ENCODE measurements at regions not wholly inside any gene's neighbourhood (a gene's known extent, or its start where the extent isn't known, plus 50 kb on each side); places are given as distances from the start of the nearest gene placed in this dataset.
"Not testable (repeated sequence)": the region's sequence is repeated elsewhere in the genome, so short reads cannot be mapped to it uniquely, and the experiment has no call there.

DNA sequence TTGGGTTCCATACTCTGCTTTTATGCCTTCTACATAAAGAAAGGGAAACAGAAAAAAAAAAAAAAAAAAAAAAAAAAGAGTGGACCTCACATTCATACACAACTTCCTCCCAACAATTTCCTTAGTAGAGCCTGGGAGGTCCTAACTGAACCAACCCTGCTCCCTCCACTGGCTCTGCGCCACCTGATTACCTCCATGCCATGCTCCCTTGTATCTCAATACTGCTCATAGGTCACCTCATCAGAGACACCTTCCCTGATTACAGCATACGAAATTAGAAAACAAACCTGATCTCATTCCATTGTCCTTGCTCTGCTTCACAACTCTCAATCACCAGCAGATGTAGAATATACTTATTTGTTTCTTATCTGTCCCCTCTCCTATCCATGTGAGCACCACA is 134.2 kb upstream of the EYA4 start:
- no peak for DNase-seq (ENCODE audit: low read depth in 2 of 2)

- no peak for DNase-seq (ENCODE audit: low read depth in 2 of 2)
These were observed 132.7 kb upstream of the EYA4 start for GRCh38 chr6:133108419-133108818.

- no peak for DNase-seq (ENCODE audit: low read depth in 2 of 2)
These were observed 126.2 kb upstream of the EYA4 start for GRCh38 chr6:133114973-133115372.

DNA sequence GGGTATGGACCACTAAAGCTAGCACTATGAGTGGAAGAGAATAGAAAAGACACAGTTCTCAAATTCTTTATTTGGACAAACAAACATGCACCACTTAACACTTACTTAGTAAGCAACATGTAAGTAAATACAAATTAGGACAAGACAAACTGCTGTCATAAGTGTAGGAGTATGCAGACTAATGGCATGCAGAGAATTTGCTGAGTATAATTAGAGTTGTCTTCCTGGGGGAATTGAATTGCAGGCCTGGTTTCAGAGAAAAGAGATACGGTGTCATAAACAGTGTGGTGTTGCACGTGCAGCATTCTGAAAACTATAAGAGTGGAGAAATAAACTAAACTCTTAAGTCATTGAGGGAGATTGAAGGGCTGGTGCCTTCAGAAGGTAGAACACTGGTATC is 125.2 kb upstream of the EYA4 start:
- DNase-seq (ENCODE audit: low read depth in 2 of 2) = no peak

DNA sequence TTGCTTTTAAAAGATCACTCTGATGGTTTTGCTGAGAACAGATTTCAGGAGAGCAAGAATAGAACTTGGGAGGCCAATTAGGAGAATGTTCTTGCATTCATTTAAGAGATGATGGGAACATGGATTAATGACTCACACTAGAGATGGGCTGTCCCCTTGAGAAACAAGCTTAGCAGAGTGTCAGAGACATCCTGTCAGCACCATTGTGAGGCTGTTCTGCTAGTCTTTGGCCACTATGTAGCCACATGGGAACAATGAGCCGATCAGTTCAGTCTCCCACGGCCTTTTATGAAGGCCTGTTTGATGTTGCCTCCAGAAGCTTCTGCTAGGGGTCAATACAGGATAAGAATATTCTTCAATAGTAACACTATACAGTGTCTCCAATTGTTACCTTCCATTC is 113.0 kb upstream of the EYA4 start:
- DNase-seq (ENCODE audit: low read depth in 2 of 2) = no peak

DNA sequence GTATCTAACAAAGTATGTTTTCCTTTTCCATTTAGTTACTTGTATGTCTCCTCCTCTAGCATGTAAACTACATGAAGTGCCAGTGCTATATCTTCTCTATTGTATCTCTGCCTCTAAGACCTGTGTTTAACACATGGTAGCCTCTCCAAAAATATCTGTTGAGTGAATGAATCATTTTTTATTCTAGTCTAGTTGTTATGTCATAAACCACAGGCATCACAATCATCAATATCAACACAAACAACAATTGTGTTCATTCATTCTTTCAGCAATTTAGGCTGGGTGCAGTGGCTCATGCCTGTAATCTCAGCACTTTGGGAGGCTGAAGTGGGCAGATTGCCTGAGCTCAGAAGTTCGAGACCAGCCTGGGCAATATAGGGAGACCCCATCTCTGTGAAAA is 111.6 kb upstream of the EYA4 start:
- DNase-seq (ENCODE audit: low read depth in 2 of 2) = no peak

- DNase-seq (ENCODE audit: low read depth in 2 of 2) = no peak
These were observed 110.3 kb upstream of the EYA4 start for GRCh38 chr6:133130863-133131262.

DNA sequence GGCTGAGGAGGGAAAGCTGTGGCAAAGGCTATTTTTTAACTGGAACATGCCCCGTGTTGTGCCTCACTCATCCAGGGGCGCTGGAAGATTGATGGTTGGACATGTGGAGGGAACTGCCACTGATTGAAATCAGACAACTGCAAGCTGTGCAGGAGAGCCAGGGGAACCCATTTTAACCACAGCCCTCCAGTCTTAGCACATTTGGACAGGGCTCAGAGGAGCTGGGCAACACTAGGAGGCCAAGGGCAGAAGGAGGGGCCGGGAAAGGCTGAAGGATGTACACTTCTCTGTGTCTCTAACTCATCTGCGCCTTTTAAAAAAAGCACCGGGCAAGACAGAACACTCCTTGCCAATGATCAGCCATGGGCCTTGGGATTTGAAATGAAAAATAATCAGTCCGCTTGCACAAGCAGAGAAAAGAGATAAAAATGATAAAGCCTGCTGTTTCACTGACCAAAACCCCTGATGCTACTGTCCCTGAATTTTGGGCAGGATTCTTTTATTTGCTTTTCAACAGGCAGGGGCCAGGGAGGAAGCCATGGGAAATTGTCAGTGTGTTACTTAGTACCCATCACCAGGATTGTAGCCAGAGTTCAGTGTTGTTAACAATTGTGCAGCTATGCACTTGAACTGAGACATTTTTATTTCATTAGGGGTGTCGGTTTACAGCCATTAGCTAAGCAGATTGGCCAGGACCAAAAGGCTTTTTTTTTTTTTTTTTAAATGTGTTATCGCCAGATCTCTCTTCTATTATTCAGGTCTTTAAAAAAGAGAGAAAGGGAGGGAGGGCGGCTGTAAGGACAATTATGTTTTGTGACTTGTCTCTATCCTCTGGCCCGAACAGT is 109.3 kb upstream of the EYA4 start:
- no peak for DNase-seq (ENCODE audit: low read depth in 2 of 2)

DNA sequence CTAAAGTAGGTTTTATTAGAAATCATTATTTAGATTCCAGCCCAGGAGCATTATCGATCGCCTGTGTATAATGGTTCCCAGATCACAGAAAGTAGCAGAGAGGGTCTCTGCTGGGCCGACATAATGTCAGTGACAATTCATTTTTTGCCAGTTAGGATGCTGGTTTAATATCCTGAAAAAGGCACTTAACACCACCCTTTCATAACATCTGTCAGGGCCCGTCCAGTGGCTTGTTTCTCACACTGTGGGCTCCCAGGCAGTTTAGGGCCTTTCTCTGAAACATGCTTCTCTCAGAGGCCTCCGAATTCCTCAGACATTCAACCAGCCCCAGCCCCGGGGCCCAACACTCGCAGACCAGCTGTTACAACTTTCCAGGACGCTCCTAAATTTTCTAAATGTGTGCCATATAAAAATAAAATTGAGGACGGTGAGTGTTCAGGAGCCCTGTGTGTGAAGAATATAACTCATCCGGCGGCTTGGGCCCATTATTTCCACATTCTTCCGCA is 108.6 kb upstream of the EYA4 start:
- no peak for DNase-seq (ENCODE audit: low read depth in 2 of 2)

- no peak for DNase-seq (ENCODE audit: low read depth in 2 of 2)
These were observed 104.8 kb upstream of the EYA4 start for GRCh38 chr6:133136177-133136880.

GRCh38 chr6:133147470-133148184 is 93.5 kb upstream of the EYA4 start:
- not testable (repeated sequence) for DNase-seq (ENCODE audit: low read depth in 2 of 2)

GRCh38 chr6:133156689-133157088 is 84.5 kb upstream of the EYA4 start:
- DNase-seq (ENCODE audit: low read depth in 2 of 2) = no peak

DNA sequence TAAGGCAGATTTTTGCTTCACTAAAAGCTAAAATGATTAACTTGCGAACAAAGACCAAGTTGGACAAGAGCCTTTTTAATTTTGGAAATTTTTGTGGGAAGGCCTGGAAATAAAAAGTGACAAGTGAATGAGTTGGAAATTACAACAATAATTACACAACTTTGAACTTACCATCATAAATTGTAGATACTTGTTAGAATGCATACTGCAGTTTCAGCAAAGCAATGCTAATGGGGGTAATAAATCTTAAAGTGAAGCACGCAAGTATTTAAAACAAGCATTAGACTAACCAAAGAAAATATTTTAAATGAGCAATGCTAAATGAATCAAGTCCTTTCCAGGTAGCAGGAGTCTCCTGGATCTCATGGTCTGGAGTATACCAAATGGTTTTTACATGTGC is 83.2 kb upstream of the EYA4 start:
- no peak for DNase-seq (ENCODE audit: low read depth in 2 of 2)

GRCh38 chr6:133159255-133159795 is 81.8 kb upstream of the EYA4 start:
- DNase-seq (ENCODE audit: low read depth in 2 of 2) = no peak

GRCh38 chr6:133160536-133160935 is 80.6 kb upstream of the EYA4 start:
- DNase-seq (ENCODE audit: low read depth in 2 of 2) = no peak

DNA sequence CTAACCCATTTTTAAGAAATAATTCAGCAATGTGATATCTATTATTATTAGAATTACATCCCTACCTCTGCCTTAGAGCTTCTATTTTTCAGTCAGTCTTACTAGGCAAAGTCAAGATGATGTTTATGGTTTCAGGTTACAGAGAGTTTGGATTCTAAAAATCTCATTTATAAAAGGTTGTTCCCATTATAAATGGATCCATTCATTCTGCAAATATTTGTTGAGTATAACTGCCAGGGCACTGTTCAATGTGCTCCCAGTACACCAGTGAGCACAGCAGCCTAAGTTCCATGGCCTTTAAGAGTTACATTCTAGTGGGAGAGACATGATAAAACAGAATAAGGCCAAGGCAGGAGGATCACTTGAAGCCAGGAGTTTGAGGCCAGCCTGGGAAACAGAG is 75.9 kb upstream of the EYA4 start:
- no peak for DNase-seq (ENCODE audit: low read depth in 2 of 2)

DNA sequence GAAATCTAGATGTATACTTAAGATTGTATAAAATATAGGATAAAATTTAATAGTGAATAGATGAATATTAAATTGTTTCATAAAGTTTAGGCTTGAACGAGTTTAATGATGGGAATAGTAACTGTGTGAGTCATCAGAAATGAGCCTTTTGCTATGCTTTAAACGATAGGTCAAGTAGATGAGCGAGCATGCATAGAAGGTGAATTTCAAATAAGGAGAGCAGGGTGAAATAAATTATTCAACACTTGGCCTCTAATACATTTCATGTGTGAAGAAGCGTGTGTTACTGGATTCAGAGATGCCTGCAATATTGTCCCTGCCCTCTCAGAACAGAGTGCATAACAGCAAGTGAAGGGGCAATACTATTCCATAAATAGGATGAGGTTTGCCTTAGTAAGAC is 74.4 kb upstream of the EYA4 start:
- DNase-seq (ENCODE audit: low read depth in 2 of 2) = no peak

GRCh38 chr6:133169901-133170300 is 71.3 kb upstream of the EYA4 start:
- no peak for DNase-seq (ENCODE audit: low read depth in 2 of 2)

- no peak for DNase-seq (ENCODE audit: low read depth in 2 of 2)
These were observed 70.6 kb upstream of the EYA4 start for GRCh38 chr6:133170602-133171001.

DNA sequence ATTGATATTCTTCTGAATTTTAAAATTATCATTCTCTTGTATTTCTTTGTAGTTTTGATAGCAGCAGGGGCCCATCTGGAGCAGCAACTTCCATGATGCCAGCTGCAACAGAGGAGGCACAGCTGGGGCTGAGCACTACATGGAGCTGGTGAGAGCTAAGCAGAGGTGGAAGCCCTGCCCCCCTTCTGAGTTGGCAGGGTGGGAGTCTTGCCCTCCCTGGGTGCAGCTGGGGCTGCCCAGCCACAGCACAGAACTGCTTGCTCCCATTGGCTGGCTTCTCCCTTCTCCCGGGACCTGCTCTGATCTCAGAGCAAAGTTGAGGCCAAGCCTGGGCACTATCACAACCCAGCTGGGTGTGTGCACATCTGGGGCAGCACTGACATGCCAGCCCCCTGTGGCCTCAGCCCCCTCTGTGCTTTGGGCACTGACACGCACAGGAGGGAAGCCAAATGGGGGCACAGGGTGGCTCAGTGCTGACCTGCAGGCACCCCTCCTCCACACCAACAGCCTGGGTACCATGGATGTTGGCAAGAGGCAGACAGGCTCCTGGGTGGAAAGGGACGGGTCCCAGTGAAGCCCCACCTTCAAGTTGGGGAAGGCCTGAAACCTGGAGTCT is 69.1 kb upstream of the EYA4 start:
- no peak for DNase-seq (ENCODE audit: low read depth in 2 of 2)

- DNase-seq (ENCODE audit: low read depth in 2 of 2) = no peak
These were observed 67.9 kb upstream of the EYA4 start for GRCh38 chr6:133173276-133173675.

- DNase-seq (ENCODE audit: low read depth in 2 of 2) = no peak
These were observed 61.7 kb upstream of the EYA4 start for GRCh38 chr6:133179481-133179880.
